GM18951 (cell line): ENCODE measurements at regions not wholly inside any gene's neighbourhood (a gene's known extent, or its start where the extent isn't known, plus 50 kb on each side); places are given as distances from the start of the nearest gene placed in this dataset.

ENCODE experiments used
- POLR2A ChIP-seq: IDR thresholded peaks from 4 replicates; pipeline ENCODE4 v1.6.1; 2011; ENCODE audit warnings: mild to moderate bottlenecking; ENCODE audit not compliant: insufficient read length, insufficient read depth; ENCODE audit errors: extremely low read depth
- in situ Hi-C: fragments of 300-500 bp; cut with MboI; formaldehyde crosslinking; loops from one replicate; pipeline ENCODE4 v1.12.0; 2022; ENCODE audit warnings: low sequenced_read_pairs, mixed read lengths, inconsistent platforms; ENCODE audit not compliant: unreplicated experiment

DNA sequence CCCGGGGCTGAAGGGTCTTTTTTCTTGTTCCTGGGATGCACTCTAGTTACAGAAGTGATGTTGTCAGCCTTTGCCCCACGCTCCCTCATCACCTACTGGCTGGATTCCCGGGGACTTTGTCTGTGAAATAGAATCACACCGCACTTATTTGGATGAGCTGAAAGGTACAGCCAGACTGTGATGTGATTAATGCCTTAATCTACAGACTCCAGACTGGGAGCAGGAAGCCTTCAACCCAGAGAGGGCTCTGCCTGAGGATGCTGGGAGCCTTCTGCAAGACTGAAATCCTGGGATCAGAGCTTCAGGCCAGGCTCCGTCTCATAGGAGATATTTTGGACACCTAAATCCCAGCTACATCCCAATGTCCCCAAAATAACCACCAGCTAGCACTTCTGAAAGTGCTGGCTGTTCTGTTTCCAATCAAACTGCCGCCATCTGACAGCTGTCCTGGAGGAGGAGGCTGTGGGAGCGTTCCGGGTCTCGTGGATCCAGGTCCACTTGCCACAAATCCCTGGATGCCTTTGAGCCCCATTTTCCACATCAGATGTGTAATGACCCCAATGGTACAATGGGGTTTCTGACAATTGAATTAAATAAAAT is 688.5 kb downstream of the TBC1D22A start:
- in situ Hi-C loops: no loop called here
- no peak for TF ChIP-seq POLR2A

DNA sequence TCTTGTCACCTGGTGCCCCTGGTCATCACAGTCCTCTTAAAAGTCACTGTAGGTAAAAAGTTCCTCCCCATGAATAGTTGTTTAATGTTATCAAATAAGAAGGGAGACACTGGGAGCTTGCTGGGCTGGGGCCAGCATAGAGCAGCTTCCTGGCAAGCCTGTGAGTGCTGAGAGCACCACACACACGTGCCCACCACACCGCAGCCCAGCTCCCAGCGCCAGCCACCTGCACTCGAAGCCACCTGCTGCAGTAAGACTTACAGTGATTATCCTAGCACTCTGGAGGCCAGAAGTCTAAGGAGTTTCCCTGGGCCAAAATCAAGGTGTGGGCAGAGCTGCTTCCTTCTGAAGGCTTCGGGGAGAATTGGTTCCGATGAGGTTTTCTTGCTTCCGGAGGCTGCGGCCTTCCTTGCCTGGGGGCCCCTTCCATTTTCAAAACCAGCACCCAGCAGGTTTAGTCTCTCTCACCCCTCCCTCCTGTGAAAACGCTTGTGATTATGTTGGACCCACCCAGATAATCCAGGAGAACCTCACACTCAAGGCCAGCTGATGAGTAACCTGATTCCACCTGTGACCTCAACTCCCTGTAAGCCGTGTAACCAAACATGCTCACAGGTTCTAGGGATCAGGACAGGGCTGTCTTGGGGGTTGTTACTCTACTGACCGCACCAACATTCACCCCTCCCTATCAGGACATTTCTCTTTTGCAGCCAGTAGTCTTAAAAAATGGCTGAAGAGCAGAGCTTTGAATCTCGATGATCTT is 687.2 kb downstream of the TBC1D22A start:
- no peak for TF ChIP-seq POLR2A
- in situ Hi-C loops: no loop called here

GRCh38 chr22:47448231-47449223 is 686.1 kb downstream of the TBC1D22A start:
- in situ Hi-C loops: no loop called here
- no peak for TF ChIP-seq POLR2A

- TF ChIP-seq POLR2A: no peak
- in situ Hi-C loops: no loop called here
Measured at GRCh38 chr22:47446821-47447810, 684.7 kb downstream of the TBC1D22A start.

- in situ Hi-C loops: no loop called here
- no peak for TF ChIP-seq POLR2A
Measured at GRCh38 chr22:47446331-47446730, 683.9 kb downstream of the TBC1D22A start.

DNA sequence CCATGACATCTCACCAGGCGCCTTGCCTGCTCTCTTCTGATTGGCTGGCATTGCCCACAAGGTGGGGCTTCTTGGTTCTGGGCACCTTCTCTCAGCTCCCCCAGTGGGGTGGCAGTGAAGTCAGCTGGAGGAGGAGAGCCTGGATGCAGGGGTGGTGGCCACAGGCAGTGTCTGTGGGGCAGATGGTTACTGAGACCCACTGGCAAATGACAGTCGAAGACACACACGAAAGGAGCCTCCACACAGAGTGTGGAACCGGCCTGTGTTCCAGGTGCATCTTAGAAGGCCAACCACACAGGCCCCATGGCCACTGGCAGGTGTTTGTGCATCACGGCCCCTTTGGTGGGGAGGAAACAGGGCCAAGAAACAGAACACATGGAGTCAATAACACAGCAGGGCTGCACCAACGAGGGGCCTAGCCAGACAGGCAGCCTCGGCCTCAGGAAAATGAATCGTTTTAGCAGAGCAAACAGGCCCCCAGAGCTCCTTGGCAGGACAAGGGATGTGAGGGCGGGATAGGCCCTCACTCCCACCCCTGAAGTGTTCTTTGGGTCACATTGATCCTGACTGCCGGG is 683.4 kb downstream of the TBC1D22A start:
- TF ChIP-seq POLR2A: no peak
- in situ Hi-C loops: no loop called here

GRCh38 chr22:47445212-47445611 is 682.8 kb downstream of the TBC1D22A start:
- in situ Hi-C loops: no loop called here
- TF ChIP-seq POLR2A: no peak

GRCh38 chr22:47444746-47445065 is 682.3 kb downstream of the TBC1D22A start:
- no peak for TF ChIP-seq POLR2A
- in situ Hi-C loops: no loop called here

- TF ChIP-seq POLR2A: no peak
- in situ Hi-C loops: no loop called here
Measured at GRCh38 chr22:47443836-47444745, 681.6 kb downstream of the TBC1D22A start.

DNA sequence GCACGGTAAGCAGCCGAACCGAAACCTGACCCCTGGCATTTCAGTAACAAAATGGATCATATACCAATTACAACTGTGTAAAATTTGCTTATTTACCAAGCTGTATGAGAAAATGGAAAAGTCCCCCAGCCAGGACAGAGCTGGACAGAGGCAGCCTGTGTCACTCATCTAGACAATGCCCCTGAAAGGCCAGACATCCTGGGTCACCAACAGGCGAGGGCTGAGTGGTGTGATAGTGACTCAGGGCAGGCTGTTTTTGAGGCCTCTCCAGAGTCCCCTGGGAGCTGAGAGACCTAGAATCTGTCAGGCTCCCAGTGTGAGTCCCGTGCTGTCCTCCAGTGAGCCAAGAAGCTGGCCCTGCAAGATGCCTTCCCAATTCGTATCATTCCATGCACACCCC is 680.4 kb downstream of the TBC1D22A start:
- in situ Hi-C loops: no loop called here
- TF ChIP-seq POLR2A: no peak

DNA sequence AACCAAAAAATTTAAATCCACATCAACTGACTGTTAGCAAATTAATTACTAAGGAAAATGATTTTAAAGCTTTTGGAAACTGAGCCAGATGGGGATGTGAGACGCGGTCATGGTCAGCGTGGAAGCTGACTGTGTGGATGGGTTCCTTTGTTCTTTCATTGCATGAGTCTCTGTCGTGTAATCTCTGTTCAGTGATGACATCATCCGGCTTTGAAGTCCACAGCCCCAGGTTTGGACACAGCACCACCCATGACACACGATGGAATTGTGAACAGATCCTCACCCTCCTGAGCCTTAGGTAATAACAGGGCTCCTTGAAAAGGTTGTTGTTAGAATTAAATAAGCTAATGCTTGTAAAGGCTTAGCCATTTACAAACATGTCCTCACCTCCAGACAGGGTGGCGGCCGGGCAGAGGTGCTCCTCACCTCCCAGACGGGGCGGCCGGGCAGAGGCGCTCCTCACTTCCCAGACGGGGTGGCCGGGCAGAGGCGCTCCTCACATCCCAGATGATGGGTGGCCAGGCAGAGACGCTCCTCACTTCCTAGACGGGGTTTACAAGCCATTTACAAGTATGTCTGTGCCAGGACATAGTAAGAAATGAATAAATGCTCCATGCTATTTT is 677.3 kb downstream of the TBC1D22A start:
- no peak for TF ChIP-seq POLR2A
- in situ Hi-C loops: no loop called here
